PC-9 (cell line): ENCODE measurements at regions not wholly inside any gene's neighbourhood (a gene's known extent, or its start where the extent isn't known, plus 50 kb on each side); places are given as distances from the start of the nearest gene placed in this dataset.

Experiments used
- BruUV-seq: library from RNA; stranded (reverse); fragments of 400-500 nt; replicated peaks from 2 replicates; lab custom pipeline; 2021; lab: Mats Ljungman, UMichigan
- CTCF ChIA-PET: fragments of 300-600 bp; sonication (Branson Sonifier 250); formaldehyde crosslinking; loops from one replicate; lab custom pipeline; 2022; ENCODE audit warnings: antibody characterized with exemption; lab: Charles Lee
- POLR2A ChIA-PET: fragments of 300-600 bp; sonication (Branson Sonifier 250); formaldehyde crosslinking; loops from one replicate; lab custom pipeline; 2022; ENCODE audit warnings: antibody characterized with exemption; ENCODE audit not compliant: unreplicated experiment; lab: Charles Lee
- DNase-seq, 2 experiments: peaks; one replicate each; pipeline versions ENCODE4 v3.0.0 to v3.0.0-alpha.2; 2015 to 2022; ENCODE audit warnings: mixed read lengths in 1 of 2
- H2AFZ ChIP-seq: fragments of 200-600 bp; sonication (generic); 2 replicates; pipeline ENCODE4 v1.8.1; 2017; ENCODE audit warnings: antibody characterized with exemption
- H3F3A ChIP-seq: fragments of 200-600 bp; sonication (generic); 2 replicates; pipeline ENCODE4 v1.8.1; 2017; ENCODE audit warnings: antibody characterized with exemption, mild to moderate bottlenecking, low read depth; ENCODE audit not compliant: insufficient read depth
- H3K27ac ChIP-seq: fragments of 200-600 bp; sonication (generic); 2 replicates; pipeline ENCODE4 v1.6.1; 2016; ENCODE audit warnings: mixed run types
- H3K27me3 ChIP-seq: fragments of 200-600 bp; sonication (generic); 2 replicates; pipeline ENCODE4 v1.6.1; 2016; ENCODE audit warnings: low read depth, mixed run types; ENCODE audit not compliant: insufficient read depth
- H3K36me3 ChIP-seq: fragments of 200-600 bp; sonication (generic); 2 replicates; pipeline ENCODE4 v1.6.1; 2016; ENCODE audit warnings: low read depth, mixed run types
- H3K4me1 ChIP-seq: fragments of 200-600 bp; sonication (generic); replicated peaks from 2 replicates; pipeline ENCODE4 v1.6.1; 2016; ENCODE audit warnings: mixed run types; ENCODE audit not compliant: insufficient read depth
- H3K4me2 ChIP-seq: fragments of 200-600 bp; sonication (generic); 2 replicates; pipeline ENCODE4 v1.6.1; 2017; ENCODE audit warnings: mixed run types
- H3K4me3 ChIP-seq: fragments of 200-600 bp; sonication (generic); 2 replicates; pipeline ENCODE4 v1.6.1; 2016; ENCODE audit warnings: mixed run types
- H3K79me2 ChIP-seq: fragments of 200-600 bp; sonication (generic); 2 replicates; pipeline ENCODE4 v1.6.1; 2017; ENCODE audit warnings: low read depth, mixed run types
- H3K9me2 ChIP-seq: fragments of 200-600 bp; sonication (generic); 2 replicates; pipeline ENCODE4 v1.8.1; 2017; ENCODE audit warnings: mild to moderate bottlenecking; ENCODE audit not compliant: insufficient read depth
- H3K9me3 ChIP-seq: fragments of 200-600 bp; sonication (generic); 2 replicates; pipeline ENCODE4 v1.8.1; 2016; ENCODE audit warnings: low read depth; ENCODE audit not compliant: insufficient read depth
- H4K20me1 ChIP-seq: fragments of 200-600 bp; sonication (generic); 2 replicates; pipeline ENCODE4 v1.8.1; 2017; ENCODE audit not compliant: insufficient read depth
- EZH2 ChIP-seq: fragments of 200-600 bp; sonication (generic); IDR thresholded peaks from 2 replicates; pipeline ENCODE4 v1.8.0; 2017; ENCODE audit warnings: antibody characterized with exemption, low read depth
- intact Hi-C: fragments of 100-400 bp; cut with micrococcal nuclease; formaldehyde crosslinking; loops from one replicate; pipeline ENCODE4 v1.10.0; 2022; ENCODE audit not compliant: unreplicated experiment
- TF ChIP-seq, protein P1 (sequence below): fragments of 200-600 bp; sonication (generic); conservative IDR thresholded peaks from 2 replicates; pipeline ENCODE4 v1.6.1; 2017; ENCODE audit warnings: mixed run types, antibody characterized with exemption, mild to moderate bottlenecking, moderate library complexity

DNA sequence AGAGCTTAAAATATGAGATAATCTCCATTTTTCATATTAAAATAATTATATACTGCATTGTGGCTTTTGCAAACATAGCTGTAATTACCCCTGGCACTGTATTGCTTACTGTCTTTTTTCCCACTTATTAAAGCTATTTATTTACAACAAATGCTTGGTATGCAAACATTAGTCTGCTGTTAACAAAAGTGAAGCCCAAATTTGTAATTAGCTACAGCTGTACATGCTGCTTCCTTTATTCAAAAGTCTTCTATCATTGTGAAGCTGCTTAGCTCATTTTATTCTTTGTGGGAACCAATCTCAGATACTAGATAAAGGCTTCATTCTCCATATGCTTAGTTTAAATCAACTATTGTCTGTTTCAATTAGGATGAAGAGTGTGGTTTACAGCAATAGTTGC is 425.8 kb upstream of the FOXG1 start:
- no peaks in the 10 kb centered on the region for H4K20me1 ChIP-seq
- no peak overlapping the region for H2AFZ ChIP-seq
- H3K79me2 ChIP-seq: no peaks in the 10 kb centered on the region
- H3K4me2 ChIP-seq: no peak overlapping the region
- no peaks in the 10 kb centered on the region for H3K9me3 ChIP-seq
- H3F3A ChIP-seq: no peaks in the 10 kb centered on the region
- no peak overlapping the region for H3K4me3 ChIP-seq
- no peak overlapping the region for H3K27ac ChIP-seq
- no TSS peak for BruUV-seq
- no peaks in the 10 kb centered on the region for H3K27me3 ChIP-seq
- intact Hi-C loops: no loop called here
- CTCF ChIA-PET: no interaction called here
- TF ChIP-seq, protein P1, sequence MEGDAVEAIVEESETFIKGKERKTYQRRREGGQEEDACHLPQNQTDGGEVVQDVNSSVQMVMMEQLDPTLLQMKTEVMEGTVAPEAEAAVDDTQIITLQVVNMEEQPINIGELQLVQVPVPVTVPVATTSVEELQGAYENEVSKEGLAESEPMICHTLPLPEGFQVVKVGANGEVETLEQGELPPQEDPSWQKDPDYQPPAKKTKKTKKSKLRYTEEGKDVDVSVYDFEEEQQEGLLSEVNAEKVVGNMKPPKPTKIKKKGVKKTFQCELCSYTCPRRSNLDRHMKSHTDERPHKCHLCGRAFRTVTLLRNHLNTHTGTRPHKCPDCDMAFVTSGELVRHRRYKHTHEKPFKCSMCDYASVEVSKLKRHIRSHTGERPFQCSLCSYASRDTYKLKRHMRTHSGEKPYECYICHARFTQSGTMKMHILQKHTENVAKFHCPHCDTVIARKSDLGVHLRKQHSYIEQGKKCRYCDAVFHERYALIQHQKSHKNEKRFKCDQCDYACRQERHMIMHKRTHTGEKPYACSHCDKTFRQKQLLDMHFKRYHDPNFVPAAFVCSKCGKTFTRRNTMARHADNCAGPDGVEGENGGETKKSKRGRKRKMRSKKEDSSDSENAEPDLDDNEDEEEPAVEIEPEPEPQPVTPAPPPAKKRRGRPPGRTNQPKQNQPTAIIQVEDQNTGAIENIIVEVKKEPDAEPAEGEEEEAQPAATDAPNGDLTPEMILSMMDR: no peak
- TF ChIP-seq EZH2: no peak
- no peak for DNase-seq
- H3K36me3 ChIP-seq: no peaks in the 10 kb centered on the region
- POLR2A ChIA-PET: no interaction called here
- no peaks in the 10 kb centered on the region for H3K4me1 ChIP-seq
- no peaks in the 10 kb centered on the region for H3K9me2 ChIP-seq

GRCh38 chr14:28344381-28344780 is 422.2 kb upstream of the FOXG1 start:
- Histone ChIP-seq H2AFZ (no peak overlapping the region), H3K4me2 (no peak overlapping the region), H3K4me1 (no peaks in the 10 kb centered on the region), H3K27ac (no peak overlapping the region), H3K36me3 (no peaks in the 10 kb centered on the region), H3K9me2 (no peaks in the 10 kb centered on the region), H3K27me3 (no peaks in the 10 kb centered on the region), H3F3A (no peaks in the 10 kb centered on the region), H3K4me3 (no peak overlapping the region), H4K20me1 (no peaks in the 10 kb centered on the region), H3K9me3 (no peaks in the 10 kb centered on the region), H3K79me2 (no peaks in the 10 kb centered on the region)
- TF ChIP-seq, protein P1: no peak
- no peak for TF ChIP-seq EZH2
- BruUV-seq: no TSS peak
- intact Hi-C loops: no loop called here
- DNase-seq: no peak
- ChIA-PET POLR2A (no interaction called here), CTCF (interaction anchor here (0.7 kb wide), 2 partner anchors 158 to 1812 kb away, joined by 3 read pairs; no protein-coding TSS in a partner anchor)

DNA sequence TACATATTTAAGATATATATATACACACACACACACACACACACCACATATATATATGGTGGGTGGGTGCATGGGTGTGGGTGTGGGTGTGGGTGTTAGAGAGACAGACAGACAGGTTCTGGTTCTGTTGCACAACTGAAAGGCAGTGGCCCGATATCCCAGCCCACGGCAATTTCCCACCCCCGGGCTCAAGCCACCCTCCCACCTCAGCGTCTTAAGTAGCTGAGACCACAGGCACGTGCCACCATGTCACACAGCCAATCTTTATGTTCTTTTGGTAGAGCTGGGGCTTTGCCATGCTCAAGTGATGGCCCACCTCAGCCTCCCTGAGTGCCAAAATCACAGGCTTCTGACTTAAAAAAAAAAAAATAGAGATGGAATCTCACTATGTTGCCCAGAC is 417.8 kb upstream of the FOXG1 start:
- TF ChIP-seq, protein P1: no peak
- TF ChIP-seq EZH2: no peak
- Histone ChIP-seq H3K4me3 (no peak overlapping the region), H3K4me1 (no peaks in the 10 kb centered on the region), H3K79me2 (no peaks in the 10 kb centered on the region), H3F3A (no peaks in the 10 kb centered on the region), H3K27me3 (no peaks in the 10 kb centered on the region), H3K36me3 (no peaks in the 10 kb centered on the region), H4K20me1 (no peaks in the 10 kb centered on the region), H2AFZ (no peak overlapping the region), H3K9me2 (no peaks in the 10 kb centered on the region), H3K9me3 (no peaks in the 10 kb centered on the region), H3K27ac (no peak overlapping the region), H3K4me2 (no peak overlapping the region)
- intact Hi-C loops: no loop called here
- ChIA-PET CTCF (no interaction called here), POLR2A (no interaction called here)
- BruUV-seq: no TSS peak
- no peak for DNase-seq
